ENCODE measurements at regions not wholly inside any gene's neighbourhood (a gene's known extent, or its start where the extent isn't known, plus 50 kb on each side); places are given as distances from the start of the nearest gene placed in this dataset.

DNA sequence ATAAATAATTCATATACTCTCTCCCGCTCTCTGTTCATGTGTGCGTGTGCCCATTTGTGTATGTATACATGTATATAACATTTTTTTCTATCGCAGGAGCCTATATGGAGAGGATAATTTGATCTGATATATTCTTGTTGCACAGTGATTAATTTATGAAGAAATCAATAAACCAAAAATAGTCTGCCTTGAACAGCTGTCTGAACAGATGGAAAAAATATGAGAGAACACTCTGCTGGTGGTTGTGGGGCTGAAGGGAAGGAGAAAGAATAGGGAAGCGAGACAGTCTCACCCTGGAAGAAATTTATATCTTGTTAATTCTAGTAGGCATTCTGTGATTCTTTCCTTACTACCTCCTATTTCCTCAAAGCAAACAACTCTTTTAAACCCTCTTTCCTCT lies 96.6 kb upstream of the B3GAT2 start:
- H3K4me3 ChIP-seq (ENCODE audit: low read length), result no peak overlapping the region
- TF ChIP-seq, protein P1, sequence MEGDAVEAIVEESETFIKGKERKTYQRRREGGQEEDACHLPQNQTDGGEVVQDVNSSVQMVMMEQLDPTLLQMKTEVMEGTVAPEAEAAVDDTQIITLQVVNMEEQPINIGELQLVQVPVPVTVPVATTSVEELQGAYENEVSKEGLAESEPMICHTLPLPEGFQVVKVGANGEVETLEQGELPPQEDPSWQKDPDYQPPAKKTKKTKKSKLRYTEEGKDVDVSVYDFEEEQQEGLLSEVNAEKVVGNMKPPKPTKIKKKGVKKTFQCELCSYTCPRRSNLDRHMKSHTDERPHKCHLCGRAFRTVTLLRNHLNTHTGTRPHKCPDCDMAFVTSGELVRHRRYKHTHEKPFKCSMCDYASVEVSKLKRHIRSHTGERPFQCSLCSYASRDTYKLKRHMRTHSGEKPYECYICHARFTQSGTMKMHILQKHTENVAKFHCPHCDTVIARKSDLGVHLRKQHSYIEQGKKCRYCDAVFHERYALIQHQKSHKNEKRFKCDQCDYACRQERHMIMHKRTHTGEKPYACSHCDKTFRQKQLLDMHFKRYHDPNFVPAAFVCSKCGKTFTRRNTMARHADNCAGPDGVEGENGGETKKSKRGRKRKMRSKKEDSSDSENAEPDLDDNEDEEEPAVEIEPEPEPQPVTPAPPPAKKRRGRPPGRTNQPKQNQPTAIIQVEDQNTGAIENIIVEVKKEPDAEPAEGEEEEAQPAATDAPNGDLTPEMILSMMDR (conservative IDR thresholded peaks at IDR 0.05), result no peak
- no peaks in the 10 kb centered on the region for H3K4me1 ChIP-seq (ENCODE audit: control insufficient read depth, insufficient read depth, low read length)
- H3K27ac ChIP-seq (ENCODE audit: low read depth, low read length), result no peak overlapping the region
- H3K9ac ChIP-seq (ENCODE audit: extremely low read depth, low read length, poor library complexity, severe bottlenecking), result no peak overlapping the region
- Mint-ChIP-seq H3K27me3 (ENCODE audit: insufficient read depth) (peaks cover 63% of the 10 kb centered on the region), H3K4me1 (no peaks in the 10 kb centered on the region), H3K36me3 (ENCODE audit: low read depth) (no peaks in the 10 kb centered on the region), H3K4me3 (no peak overlapping the region), H3K27ac (no peak overlapping the region), H3K9me3 (no peaks in the 10 kb centered on the region)
- H3K36me3 ChIP-seq (ENCODE audit: control insufficient read depth, insufficient read depth, low read length), result no peaks in the 10 kb centered on the region
- peaks cover 72% of the 10 kb centered on the region for H3K27me3 ChIP-seq (ENCODE audit: control insufficient read depth, insufficient read depth, low read length, poor library complexity, severe bottlenecking)
- no peaks in the 10 kb centered on the region for H3K9me3 ChIP-seq (ENCODE audit: control insufficient read depth, low read length)
- DNase-seq, result no peak
- 98% methylated on average over 4 of the region's 4 CpGs; no CpG with 5 or more reads in 1 of the 2 experiments for WGBS, 2 experiments (ENCODE audit: insufficient coverage in 1 of 2, insufficient read length in 1 of 2)

DNA sequence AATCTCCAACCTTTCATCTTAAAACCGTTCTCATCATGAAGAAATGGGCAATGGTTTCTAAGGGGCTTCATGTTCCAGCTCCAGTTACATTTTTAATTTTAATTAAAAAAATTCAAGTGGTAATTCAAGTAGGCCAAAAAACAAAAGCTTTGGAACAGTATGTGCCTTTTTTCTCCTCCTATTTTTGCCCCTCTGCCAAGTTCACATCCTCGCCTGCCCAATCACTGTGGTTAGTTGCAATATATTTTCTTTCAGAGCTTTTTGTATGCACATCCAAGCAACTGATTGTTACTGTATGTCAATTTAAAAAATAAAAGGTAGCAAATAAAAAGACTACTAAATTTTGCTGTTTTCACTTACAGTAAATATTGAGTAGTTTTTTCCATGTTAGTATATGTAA lies 99.8 kb upstream of the B3GAT2 start:
- peaks cover 63% of the 10 kb centered on the region for H3K27me3 ChIP-seq (ENCODE audit: control insufficient read depth, insufficient read depth, low read length, poor library complexity, severe bottlenecking)
- Mint-ChIP-seq H3K27me3 (ENCODE audit: insufficient read depth) (peaks cover 42% of the 10 kb centered on the region), H3K9me3 (no peaks in the 10 kb centered on the region), H3K4me1 (no peaks in the 10 kb centered on the region), H3K4me3 (no peak overlapping the region), H3K36me3 (ENCODE audit: low read depth) (no peaks in the 10 kb centered on the region), H3K27ac (no peak overlapping the region)
- no peak overlapping the region for H3K4me3 ChIP-seq (ENCODE audit: low read length)
- H3K9me3 ChIP-seq (ENCODE audit: control insufficient read depth, low read length), result no peaks in the 10 kb centered on the region
- no peak overlapping the region for H3K9ac ChIP-seq (ENCODE audit: extremely low read depth, low read length, poor library complexity, severe bottlenecking)
- DNase-seq, result no peak
- no peak overlapping the region for H3K27ac ChIP-seq (ENCODE audit: low read depth, low read length)
- TF ChIP-seq, protein P1 (conservative IDR thresholded peaks at IDR 0.05), result no peak
- 42% methylated on average over 2 of the region's 2 CpGs; no CpG with 5 or more reads in 1 of the 2 experiments for WGBS, 2 experiments (ENCODE audit: insufficient coverage in 1 of 2, insufficient read length in 1 of 2)
- H3K36me3 ChIP-seq (ENCODE audit: control insufficient read depth, insufficient read depth, low read length), result no peaks in the 10 kb centered on the region
- H3K4me1 ChIP-seq (ENCODE audit: control insufficient read depth, insufficient read depth, low read length), result no peaks in the 10 kb centered on the region

DNA sequence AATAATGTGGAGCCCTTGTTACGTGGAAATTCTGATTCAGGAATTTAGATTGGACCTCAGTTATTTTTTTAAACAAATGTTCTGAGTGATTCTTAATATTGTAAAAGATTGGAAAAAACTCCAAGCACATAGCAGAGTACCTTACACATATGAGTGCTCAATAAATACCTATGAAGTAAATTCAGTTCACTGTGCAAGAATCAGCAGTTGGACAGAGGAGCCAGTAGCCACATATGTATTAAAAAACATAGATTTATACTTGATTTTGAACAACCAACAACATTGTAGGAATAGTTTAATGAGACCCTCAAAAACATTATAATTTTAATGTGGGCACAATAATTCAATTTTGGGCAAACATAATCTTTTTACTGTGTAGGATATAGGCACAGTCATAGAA lies 109.3 kb upstream of the B3GAT2 start:
- Mint-ChIP-seq H3K36me3 (ENCODE audit: low read depth) (no peaks in the 10 kb centered on the region), H3K4me1 (no peaks in the 10 kb centered on the region), H3K4me3 (no peak overlapping the region), H3K27ac (no peak overlapping the region), H3K27me3 (ENCODE audit: insufficient read depth) (peaks cover 20% of the 10 kb centered on the region), H3K9me3 (peaks cover 3% of the 10 kb centered on the region)
- H3K36me3 ChIP-seq (ENCODE audit: control insufficient read depth, insufficient read depth, low read length), result no peaks in the 10 kb centered on the region
- TF ChIP-seq, protein P1 (conservative IDR thresholded peaks at IDR 0.05), result no peak
- H3K4me1 ChIP-seq (ENCODE audit: control insufficient read depth, insufficient read depth, low read length), result no peaks in the 10 kb centered on the region
- H3K9ac ChIP-seq (ENCODE audit: extremely low read depth, low read length, poor library complexity, severe bottlenecking), result no peak overlapping the region
- no peak for DNase-seq
- no peaks in the 10 kb centered on the region for H3K9me3 ChIP-seq (ENCODE audit: control insufficient read depth, low read length)
- no peak overlapping the region for H3K27ac ChIP-seq (ENCODE audit: low read depth, low read length)
- no peak overlapping the region for H3K4me3 ChIP-seq (ENCODE audit: low read length)
- H3K27me3 ChIP-seq (ENCODE audit: control insufficient read depth, insufficient read depth, low read length, poor library complexity, severe bottlenecking), result peaks cover 44% of the 10 kb centered on the region
- WGBS, 2 experiments (ENCODE audit: insufficient coverage in 1 of 2, insufficient read length in 1 of 2), result 100% methylated on average over 1 of the region's 1 CpG; no CpG with 5 or more reads in 1 of the 2 experiments

Data from endodermal cell (in vitro differentiated cells).